Kidney (tissue), 13 donors: ENCODE measurements at regions not wholly inside any gene's neighbourhood (a gene's known extent, or its start where the extent isn't known, plus 50 kb on each side); places are given as distances from the start of the nearest gene placed in this dataset.

ENCODE experiments used
- DNase-seq, 5 donors: peaks; one replicate each; pipeline ENCODE4 v3.0.0-alpha.2; 2013 to 2020
- FAIRE-seq: peaks from 2 replicates; lab custom pipeline; 2012; peaks lifted over from hg19 to GRCh38; lab: Jason Lieb, UNC
- H3K27ac ChIP-seq, 2 donors: one replicate each; pipeline ENCODE4 v1.7.0; 2013; ENCODE audit warnings: low read depth in 2 of 2, low read length in 2 of 2, inconsistent platforms in 1 of 2
- H3K27me3 ChIP-seq: one replicate; pipeline ENCODE4 v1.7.1; 2013; ENCODE audit warnings: low read length, inconsistent platforms; ENCODE audit not compliant: control insufficient read depth, insufficient read depth
- H3K36me3 ChIP-seq, 3 donors: one replicate each; pipeline versions ENCODE4 v1.7.0 to v1.7.1; 2013; ENCODE audit warnings: low read length in 3 of 3, control low read depth in 1 of 3, inconsistent platforms in 1 of 3; ENCODE audit not compliant: insufficient read depth in 3 of 3, control insufficient read depth in 2 of 3
- H3K4me1 ChIP-seq, 3 donors: one replicate each; pipeline versions ENCODE4 v1.7.0 to v1.7.1; 2013; ENCODE audit warnings: low read length in 3 of 3, inconsistent platforms in 1 of 3, low read depth in 1 of 3; ENCODE audit not compliant: control insufficient read depth in 2 of 3, insufficient read depth in 2 of 3
- H3K4me3 ChIP-seq, 3 donors: one replicate each; pipeline versions ENCODE4 v1.7.0 to v1.8.1; 2013; ENCODE audit warnings: low read length in 3 of 3, control low read depth in 1 of 3, inconsistent platforms in 1 of 3
- H3K9ac ChIP-seq, 3 donors: one replicate each; pipeline versions ENCODE4 v1.7.0 to v1.7.1; 2013; ENCODE audit warnings: low read length in 3 of 3, control low read depth in 1 of 3, inconsistent platforms in 1 of 3
- H3K9me3 ChIP-seq, 3 donors: one replicate each; pipeline versions ENCODE4 v1.7.0 to v1.7.1; 2013; ENCODE audit warnings: low read length in 3 of 3, control low read depth in 1 of 3, inconsistent platforms in 1 of 3; ENCODE audit not compliant: control insufficient read depth in 2 of 3, insufficient read depth in 1 of 3
- intact Hi-C: fragments of 100-400 bp; cut with DNase I; formaldehyde crosslinking; loops from one replicate; pipeline ENCODE4 v1.11.1; 2022
- TF ChIP-seq, protein P1 (sequence below): IDR thresholded peaks from 3 replicates; pipeline ENCODE4 v1.5.1; 2012; ENCODE audit warnings: mild to moderate bottlenecking, moderate library complexity, borderline replicate concordance; ENCODE audit not compliant: insufficient read depth; ENCODE audit errors: extremely low read depth
- donor health status: control.
- donor health status: control.
- donor health status: control.
- donor health status: control.
- donor health status: control.
- donor health status: DM: yes; HTN: yes; CAD: no.
- donor health status: Normal renal cell carcinoma (clear cell type).

DNA sequence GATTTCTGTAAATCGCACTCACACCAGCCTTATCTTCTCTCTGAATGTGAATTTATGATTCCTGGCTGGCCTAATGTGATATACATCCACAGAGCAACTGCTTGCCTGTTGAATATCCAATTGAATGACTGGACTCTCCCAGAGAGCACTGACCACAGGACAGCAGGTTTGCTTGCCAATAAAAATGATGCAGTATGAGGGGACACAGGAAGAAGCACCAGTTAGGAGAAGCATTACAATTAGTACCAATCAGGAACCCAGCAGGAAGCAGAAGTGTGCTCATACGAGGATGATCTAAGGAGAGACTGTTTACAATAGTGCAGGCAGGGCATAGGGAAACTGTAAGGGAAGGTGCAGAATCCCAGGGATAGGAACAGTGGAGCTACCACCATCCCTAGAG, 127.2 kb upstream of the ZNF366 start:
- DNase-seq (no peak), FAIRE-seq (no peak)
- Histone ChIP-seq H3K4me1 (no peaks in the 10 kb centered on the region), H3K36me3 (no peaks in the 10 kb centered on the region), H3K4me3 (no peak overlapping the region), H3K9me3 (no peaks in the 10 kb centered on the region), H3K27me3 (no peaks in the 10 kb centered on the region), H3K9ac (no peak overlapping the region), H3K27ac (no peak overlapping the region)
- TF ChIP-seq, protein P1, sequence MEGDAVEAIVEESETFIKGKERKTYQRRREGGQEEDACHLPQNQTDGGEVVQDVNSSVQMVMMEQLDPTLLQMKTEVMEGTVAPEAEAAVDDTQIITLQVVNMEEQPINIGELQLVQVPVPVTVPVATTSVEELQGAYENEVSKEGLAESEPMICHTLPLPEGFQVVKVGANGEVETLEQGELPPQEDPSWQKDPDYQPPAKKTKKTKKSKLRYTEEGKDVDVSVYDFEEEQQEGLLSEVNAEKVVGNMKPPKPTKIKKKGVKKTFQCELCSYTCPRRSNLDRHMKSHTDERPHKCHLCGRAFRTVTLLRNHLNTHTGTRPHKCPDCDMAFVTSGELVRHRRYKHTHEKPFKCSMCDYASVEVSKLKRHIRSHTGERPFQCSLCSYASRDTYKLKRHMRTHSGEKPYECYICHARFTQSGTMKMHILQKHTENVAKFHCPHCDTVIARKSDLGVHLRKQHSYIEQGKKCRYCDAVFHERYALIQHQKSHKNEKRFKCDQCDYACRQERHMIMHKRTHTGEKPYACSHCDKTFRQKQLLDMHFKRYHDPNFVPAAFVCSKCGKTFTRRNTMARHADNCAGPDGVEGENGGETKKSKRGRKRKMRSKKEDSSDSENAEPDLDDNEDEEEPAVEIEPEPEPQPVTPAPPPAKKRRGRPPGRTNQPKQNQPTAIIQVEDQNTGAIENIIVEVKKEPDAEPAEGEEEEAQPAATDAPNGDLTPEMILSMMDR, result no peak
- intact Hi-C loops, result no loop called here

DNA sequence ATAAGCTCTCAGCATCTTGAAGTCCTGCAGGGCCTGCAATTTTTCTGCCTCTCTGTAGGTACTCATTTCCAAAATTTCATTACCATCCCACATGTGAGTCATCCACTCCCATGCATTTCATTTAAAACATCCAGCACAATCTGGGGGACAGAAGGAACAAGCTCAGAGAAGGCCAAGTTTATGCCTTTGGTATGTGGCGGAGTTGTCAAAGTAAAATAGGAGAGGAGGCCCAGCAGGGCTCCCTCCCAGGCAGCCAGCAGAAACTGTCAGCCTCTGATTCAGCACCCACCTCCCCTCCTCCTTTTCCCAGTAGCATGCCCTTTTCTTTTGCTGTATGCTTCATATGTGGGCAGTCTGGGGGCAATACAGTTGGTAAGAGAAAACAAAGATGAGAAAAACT, 126.4 kb upstream of the ZNF366 start:
- intact Hi-C loops, result no loop called here
- H3K9me3 ChIP-seq, result no peaks in the 10 kb centered on the region
- no peak overlapping the region for H3K9ac ChIP-seq
- H3K27me3 ChIP-seq, result no peaks in the 10 kb centered on the region
- DNase-seq (peak in 2 of 5 donors; percentile 32 to 57), FAIRE-seq (no peak)
- H3K4me3 ChIP-seq, result no peak overlapping the region
- H3K36me3 ChIP-seq, result no peaks in the 10 kb centered on the region
- no peaks in the 10 kb centered on the region for H3K4me1 ChIP-seq
- TF ChIP-seq, protein P1, result no peak
- H3K27ac ChIP-seq, result no peak overlapping the region

DNA sequence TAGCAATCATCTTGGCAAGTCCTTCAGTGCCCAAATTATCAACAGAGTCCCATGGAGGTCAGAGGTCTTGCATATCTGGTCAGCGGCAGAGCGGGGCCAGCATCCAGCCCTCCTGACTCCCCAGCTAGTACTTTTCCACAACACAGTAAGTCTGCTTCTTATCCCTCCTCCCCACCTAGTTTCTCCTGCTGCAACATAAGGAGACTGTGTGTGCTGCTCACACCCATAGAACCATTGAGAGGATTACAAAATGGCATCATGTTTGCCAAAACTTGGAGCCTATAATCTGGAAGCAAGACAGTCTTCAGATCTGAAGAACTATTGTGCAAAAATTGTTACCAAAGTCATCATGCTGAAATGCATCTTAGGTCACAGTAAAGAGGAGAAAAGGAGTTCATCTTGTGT, 125.8 kb upstream of the ZNF366 start:
- DNase-seq (no peak), FAIRE-seq (no peak)
- no peak overlapping the region for H3K9ac ChIP-seq
- H3K27ac ChIP-seq, result no peak overlapping the region
- no peaks in the 10 kb centered on the region for H3K4me1 ChIP-seq
- H3K4me3 ChIP-seq, result no peak overlapping the region
- intact Hi-C loops, result no loop called here
- no peaks in the 10 kb centered on the region for H3K27me3 ChIP-seq
- no peaks in the 10 kb centered on the region for H3K36me3 ChIP-seq
- H3K9me3 ChIP-seq, result no peaks in the 10 kb centered on the region
- TF ChIP-seq, protein P1, result no peak

DNA sequence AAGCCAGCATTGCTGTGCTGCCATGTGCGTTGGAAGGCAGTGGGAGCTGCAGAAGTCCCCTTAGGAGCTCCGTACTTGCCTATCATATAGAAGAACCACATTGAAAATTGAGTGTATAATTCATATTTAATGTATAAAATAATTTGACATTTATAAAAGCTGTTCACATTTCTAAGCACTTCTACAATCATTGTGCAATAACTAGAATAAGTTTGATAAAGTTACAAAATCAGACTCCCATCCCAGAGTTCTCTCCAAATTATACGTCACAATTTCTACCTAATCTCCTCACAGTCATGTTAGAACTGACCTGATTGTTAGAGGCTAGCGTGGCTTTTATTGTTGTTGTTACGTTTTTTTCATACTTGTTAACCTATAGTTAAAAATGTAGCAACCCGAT, 123.5 kb upstream of the ZNF366 start:
- intact Hi-C loops, result no loop called here
- FAIRE-seq (no peak), DNase-seq (no peak)

More for the DNA sequence above, 123.5 kb upstream of the ZNF366 start:
- Histone ChIP-seq H3K9ac (no peak overlapping the region), H3K27me3 (no peaks in the 10 kb centered on the region), H3K9me3 (no peaks in the 10 kb centered on the region), H3K27ac (no peak overlapping the region), H3K4me1 (no peaks in the 10 kb centered on the region), H3K36me3 (no peaks in the 10 kb centered on the region), H3K4me3 (no peak overlapping the region)
- TF ChIP-seq, protein P1, result no peak
